ENCODE measurements at regions not wholly inside any gene's neighbourhood (a gene's known extent, or its start where the extent isn't known, plus 50 kb on each side); places are given as distances from the start of the nearest gene placed in this dataset.
"Not testable (repeated sequence)": the region's sequence is repeated elsewhere in the genome, so short reads cannot be mapped to it uniquely, and the experiment has no call there.

DNA sequence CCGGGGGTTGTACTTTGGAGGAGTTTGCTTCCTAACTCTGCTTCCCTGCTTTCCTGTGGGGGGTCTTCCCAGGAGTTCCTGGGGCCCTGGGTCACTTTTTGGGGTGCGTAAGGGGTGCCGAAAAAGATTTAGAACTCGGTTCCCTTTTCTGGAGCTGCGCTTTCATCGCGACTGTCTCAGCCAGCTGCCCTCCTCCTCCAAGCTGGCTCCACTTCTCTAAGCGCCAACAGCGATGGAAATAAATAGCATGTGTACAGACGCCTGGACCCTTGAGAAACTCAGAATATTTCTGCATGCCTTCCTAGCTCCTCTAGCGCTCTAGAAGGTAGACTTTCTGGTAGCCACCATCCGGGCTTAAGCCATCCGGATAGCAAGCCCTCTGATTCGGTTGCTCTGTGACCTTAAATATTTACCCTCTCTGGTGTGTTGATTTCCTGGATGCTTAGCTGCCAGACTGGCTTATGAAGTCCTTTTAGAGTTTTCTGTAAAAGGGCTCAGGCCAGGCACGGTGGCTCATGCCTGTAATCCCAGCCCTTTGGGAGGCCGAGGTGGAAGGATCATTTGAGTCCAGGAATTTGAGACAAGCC lies 71.7 kb downstream of the SPDYE17 start:
- TF ChIP-seq, protein P1, sequence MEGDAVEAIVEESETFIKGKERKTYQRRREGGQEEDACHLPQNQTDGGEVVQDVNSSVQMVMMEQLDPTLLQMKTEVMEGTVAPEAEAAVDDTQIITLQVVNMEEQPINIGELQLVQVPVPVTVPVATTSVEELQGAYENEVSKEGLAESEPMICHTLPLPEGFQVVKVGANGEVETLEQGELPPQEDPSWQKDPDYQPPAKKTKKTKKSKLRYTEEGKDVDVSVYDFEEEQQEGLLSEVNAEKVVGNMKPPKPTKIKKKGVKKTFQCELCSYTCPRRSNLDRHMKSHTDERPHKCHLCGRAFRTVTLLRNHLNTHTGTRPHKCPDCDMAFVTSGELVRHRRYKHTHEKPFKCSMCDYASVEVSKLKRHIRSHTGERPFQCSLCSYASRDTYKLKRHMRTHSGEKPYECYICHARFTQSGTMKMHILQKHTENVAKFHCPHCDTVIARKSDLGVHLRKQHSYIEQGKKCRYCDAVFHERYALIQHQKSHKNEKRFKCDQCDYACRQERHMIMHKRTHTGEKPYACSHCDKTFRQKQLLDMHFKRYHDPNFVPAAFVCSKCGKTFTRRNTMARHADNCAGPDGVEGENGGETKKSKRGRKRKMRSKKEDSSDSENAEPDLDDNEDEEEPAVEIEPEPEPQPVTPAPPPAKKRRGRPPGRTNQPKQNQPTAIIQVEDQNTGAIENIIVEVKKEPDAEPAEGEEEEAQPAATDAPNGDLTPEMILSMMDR (IDR thresholded peaks at IDR 0.05): not testable (repeated sequence)
- not testable (repeated sequence) for TF ChIP-seq POLR2AphosphoS5 (IDR thresholded peaks at IDR 0.05; ENCODE audit: low read depth, low read length); SIN3A (IDR thresholded peaks at IDR 0.05; ENCODE audit: borderline replicate concordance, insufficient read depth, low read depth, low read length)
